ENCODE measurements at regions not wholly inside any gene's neighbourhood (a gene's known extent, or its start where the extent isn't known, plus 50 kb on each side); places are given as distances from the start of the nearest gene placed in this dataset.
"Not testable (repeated sequence)": the region's sequence is repeated elsewhere in the genome, so short reads cannot be mapped to it uniquely, and the experiment has no call there.

DNA sequence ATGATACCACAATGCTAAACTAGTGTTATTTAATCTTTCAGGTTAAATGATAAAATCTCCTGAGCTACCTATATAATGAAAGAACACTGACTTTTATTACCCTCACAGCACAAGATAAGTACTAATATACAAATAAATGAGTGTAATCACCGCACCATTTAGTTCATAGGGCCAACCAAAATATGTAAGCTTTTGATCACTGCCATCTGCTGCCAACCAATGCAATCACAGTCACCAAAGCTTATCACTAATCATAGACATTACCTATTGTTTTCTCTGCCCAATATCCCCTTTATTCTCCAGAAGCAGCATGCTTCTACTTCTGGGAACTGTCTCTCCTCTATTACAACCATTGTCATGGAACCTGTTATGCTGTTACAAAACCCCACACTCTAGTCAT, 151.6 kb upstream of the LRATD1 start:
- 57 to 66% methylated on average over 1 of the region's 1 CpG for WGBS, 2 donors (ENCODE audit: low coverage in 1 of 2)
- Histone ChIP-seq H3K36me3 (no peaks in the 10 kb centered on the region), H3K27me3 (no peaks in the 10 kb centered on the region), H3K4me1 (no peaks in the 10 kb centered on the region), H3K9me3 (no peaks in the 10 kb centered on the region), H3K27ac (no peak overlapping the region), H3K4me3 (no peak overlapping the region)
- TF ChIP-seq EP300 (IDR thresholded peaks at IDR 0.05; ENCODE audit: low read depth) (no peak), POLR2AphosphoS5 (IDR thresholded peaks at IDR 0.05) (no peak), CTCF (IDR thresholded peaks at IDR 0.05) (no peak), POLR2A (IDR thresholded peaks at IDR 0.05) (no peak)
- intact Hi-C loops (cut with DNase I; ENCODE audit: low total_unique reads): no loop called here
- in situ Hi-C loops (cut with MboI; ENCODE audit: low pct_ligation_motif_present in 1 of 4, low pct_unique_long_range_greater_than_20kb in 1 of 4, low sequenced_read_pairs in 3 of 4): no loop called here
- no peak for DNase-seq

GRCh38 chr2:14492920-14493503, 139.5 kb upstream of the LRATD1 start:
- intact Hi-C loops (cut with DNase I; ENCODE audit: low total_unique reads) (no loop called here), in situ Hi-C loops (cut with MboI; ENCODE audit: low pct_ligation_motif_present in 1 of 4, low pct_unique_long_range_greater_than_20kb in 1 of 4, low sequenced_read_pairs in 3 of 4) (no loop called here)
- no peak for DNase-seq
- 17 to 28% methylated on average over 3 of the region's 3 CpGs for WGBS, 2 donors (ENCODE audit: low coverage in 1 of 2)
- peaks cover 0 to 7% (median 3%) of the 10 kb centered on the region in 4 donors for H3K4me1 ChIP-seq
- H3K27ac ChIP-seq: no peak overlapping the region
- H3K27me3 ChIP-seq: no peaks in the 10 kb centered on the region
- no peak for TF ChIP-seq POLR2AphosphoS5 (IDR thresholded peaks at IDR 0.05)
- no peak for TF ChIP-seq POLR2A (IDR thresholded peaks at IDR 0.05)
- no peak for TF ChIP-seq EP300 (IDR thresholded peaks at IDR 0.05; ENCODE audit: low read depth)
- no peak for TF ChIP-seq CTCF (IDR thresholded peaks at IDR 0.05)
- no peaks in the 10 kb centered on the region for H3K36me3 ChIP-seq
- H3K9me3 ChIP-seq: no peaks in the 10 kb centered on the region
- no peak overlapping the region for H3K4me3 ChIP-seq

- Histone ChIP-seq H3K36me3 (no peaks in the 10 kb centered on the region), H3K27me3 (no peaks in the 10 kb centered on the region), H3K9me3 (no peaks in the 10 kb centered on the region), H3K4me3 (no peak overlapping the region), H3K4me1 (peaks cover 0 to 7% (median 3%) of the 10 kb centered on the region in 4 donors), H3K27ac (no peak overlapping the region)
- intact Hi-C loops (cut with DNase I; ENCODE audit: low total_unique reads): no loop called here
- in situ Hi-C loops (cut with MboI; ENCODE audit: low pct_ligation_motif_present in 1 of 4, low pct_unique_long_range_greater_than_20kb in 1 of 4, low sequenced_read_pairs in 3 of 4): no loop called here
- DNase-seq: no peak
- WGBS, 2 donors (ENCODE audit: low coverage in 1 of 2): 64% methylated on average over 1 of the region's 1 CpG; no CpG with 5 or more reads in 1 of the 2 donors
- TF ChIP-seq EP300 (IDR thresholded peaks at IDR 0.05; ENCODE audit: low read depth): no peak
These were observed 137.8 kb upstream of the LRATD1 start for GRCh38 chr2:14494759-14495158.

- intact Hi-C loops (cut with DNase I; ENCODE audit: low total_unique reads): no loop called here
- H3K4me1 ChIP-seq: no peaks in the 10 kb centered on the region
- H3K36me3 ChIP-seq: no peaks in the 10 kb centered on the region
- in situ Hi-C loops (cut with MboI; ENCODE audit: low pct_ligation_motif_present in 1 of 4, low pct_unique_long_range_greater_than_20kb in 1 of 4, low sequenced_read_pairs in 3 of 4): no loop called here
- TF ChIP-seq POLR2A (IDR thresholded peaks at IDR 0.05) (no peak), CTCF (IDR thresholded peaks at IDR 0.05) (no peak), POLR2AphosphoS5 (IDR thresholded peaks at IDR 0.05) (no peak), EP300 (IDR thresholded peaks at IDR 0.05; ENCODE audit: low read depth) (no peak)
- WGBS, 2 donors (ENCODE audit: low coverage in 1 of 2): 86 to 88% methylated on average over 5 to 6 of the region's 6 CpGs
- H3K27me3 ChIP-seq: no peaks in the 10 kb centered on the region
- H3K9me3 ChIP-seq: no peaks in the 10 kb centered on the region
- H3K27ac ChIP-seq: no peak overlapping the region
- DNase-seq: no peak
- H3K4me3 ChIP-seq: no peak overlapping the region
These were observed 131.5 kb upstream of the LRATD1 start for GRCh38 chr2:14501061-14501460.

- H3K27ac ChIP-seq; in situ Hi-C loops (cut with MboI; ENCODE audit: low pct_ligation_motif_present in 1 of 4, low pct_unique_long_range_greater_than_20kb in 1 of 4, low sequenced_read_pairs in 3 of 4); intact Hi-C loops (cut with DNase I; ENCODE audit: low total_unique reads); H3K36me3 ChIP-seq; H3K4me1 ChIP-seq; H3K27me3 ChIP-seq; DNase-seq; H3K4me3 ChIP-seq; H3K9me3 ChIP-seq: not testable (repeated sequence)
- 94% methylated on average over 12 of the region's 12 CpGs; no CpG with 5 or more reads in 1 of the 2 donors for WGBS, 2 donors (ENCODE audit: low coverage in 1 of 2)
These were observed 125.6 kb upstream of the LRATD1 start for GRCh38 chr2:14506955-14507354.
